ENCODE measurements at regions not wholly inside any gene's neighbourhood (a gene's known extent, or its start where the extent isn't known, plus 50 kb on each side); places are given as distances from the start of the nearest gene placed in this dataset.

- TF ChIP-seq EZH2phosphoT487 (IDR thresholded peaks at IDR 0.05; ENCODE audit: borderline replicate concordance, low read depth, low read length): no peak
- TF ChIP-seq, protein P1, sequence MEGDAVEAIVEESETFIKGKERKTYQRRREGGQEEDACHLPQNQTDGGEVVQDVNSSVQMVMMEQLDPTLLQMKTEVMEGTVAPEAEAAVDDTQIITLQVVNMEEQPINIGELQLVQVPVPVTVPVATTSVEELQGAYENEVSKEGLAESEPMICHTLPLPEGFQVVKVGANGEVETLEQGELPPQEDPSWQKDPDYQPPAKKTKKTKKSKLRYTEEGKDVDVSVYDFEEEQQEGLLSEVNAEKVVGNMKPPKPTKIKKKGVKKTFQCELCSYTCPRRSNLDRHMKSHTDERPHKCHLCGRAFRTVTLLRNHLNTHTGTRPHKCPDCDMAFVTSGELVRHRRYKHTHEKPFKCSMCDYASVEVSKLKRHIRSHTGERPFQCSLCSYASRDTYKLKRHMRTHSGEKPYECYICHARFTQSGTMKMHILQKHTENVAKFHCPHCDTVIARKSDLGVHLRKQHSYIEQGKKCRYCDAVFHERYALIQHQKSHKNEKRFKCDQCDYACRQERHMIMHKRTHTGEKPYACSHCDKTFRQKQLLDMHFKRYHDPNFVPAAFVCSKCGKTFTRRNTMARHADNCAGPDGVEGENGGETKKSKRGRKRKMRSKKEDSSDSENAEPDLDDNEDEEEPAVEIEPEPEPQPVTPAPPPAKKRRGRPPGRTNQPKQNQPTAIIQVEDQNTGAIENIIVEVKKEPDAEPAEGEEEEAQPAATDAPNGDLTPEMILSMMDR (conservative IDR thresholded peaks at IDR 0.05; ENCODE audit: low read length): no peak
Observed at GRCh38 chr14:71555654-71556559, 376.3 kb upstream of the RGS6 start.
